IMR-90 (cell line): ENCODE measurements at regions not wholly inside any gene's neighbourhood (a gene's known extent, or its start where the extent isn't known, plus 50 kb on each side); places are given as distances from the start of the nearest gene placed in this dataset.

Source experiments
- ATAC-seq: fragments of 200-7000 bp; cut with Tn5 transposase; 2 replicates; pipeline ENCODE4 v1.9.1; 2020; ENCODE audit warnings: low read depth, mild to moderate bottlenecking, moderate library complexity
- BruUV-seq: library from RNA; stranded (reverse); fragments of 400-500 nt; replicated peaks from 2 replicates; lab custom pipeline; 2021; lab: Mats Ljungman, UMichigan
- CTCF ChIA-PET: fragments of 300-600 bp; formaldehyde crosslinking; extraction: SDS; loops from one replicate; lab custom pipeline; 2021; ENCODE audit warnings: antibody characterized with exemption; lab: Yijun Ruan, JAX
- POLR2A ChIA-PET: fragments of 300-600 bp; sonication (Branson Sonifier 250); formaldehyde crosslinking; loops from one replicate; lab custom pipeline; 2022; ENCODE audit warnings: antibody characterized with exemption; ENCODE audit not compliant: unreplicated experiment; lab: Charles Lee
- DNase-seq: peaks from one replicate; pipeline ENCODE4 v3.0.0; 2013
- H2AFZ ChIP-seq: replicated peaks from 2 replicates; pipeline ENCODE3; 2013; ENCODE audit warnings: low read length, mild to moderate bottlenecking; ENCODE audit not compliant: poor library complexity
- H2AK5ac ChIP-seq: 2 replicates; pipeline ENCODE4 v1.6.1; 2013; ENCODE audit warnings: low read depth, low read length, inconsistent platforms
- H2AK9ac ChIP-seq: replicated peaks from 2 replicates; pipeline ENCODE3; 2013; ENCODE audit warnings: mild to moderate bottlenecking, low read depth, low read length, moderate library complexity; ENCODE audit not compliant: poor library complexity
- H2BK120ac ChIP-seq: 2 replicates; pipeline ENCODE4 v1.6.1; 2013; ENCODE audit warnings: low read depth, low read length, inconsistent platforms
- H2BK15ac ChIP-seq: 3 replicates; pipeline ENCODE4 v1.6.1; 2013; ENCODE audit warnings: low read depth, low read length, inconsistent platforms
- H2BK20ac ChIP-seq: 2 replicates; pipeline ENCODE4 v1.6.1; 2013; ENCODE audit warnings: low read depth, mild to moderate bottlenecking, inconsistent platforms, low read length, moderate library complexity
- H2BK5ac ChIP-seq: 2 replicates; pipeline ENCODE4 v1.6.1; 2013; ENCODE audit warnings: mild to moderate bottlenecking, low read depth, low read length, inconsistent platforms; ENCODE audit not compliant: poor library complexity, severe bottlenecking
- H3K14ac ChIP-seq: replicated peaks from 2 replicates; pipeline ENCODE4 v1.6.1; 2013; ENCODE audit warnings: low read depth, low read length, inconsistent platforms
- H3K18ac ChIP-seq: 2 replicates; pipeline ENCODE4 v1.6.1; 2013; ENCODE audit warnings: low read depth, low read length, control low read depth
- H3K23ac ChIP-seq: 2 replicates; pipeline ENCODE4 v1.6.1; 2013; ENCODE audit warnings: low read depth, low read length, inconsistent platforms
- H3K27ac ChIP-seq: 2 replicates; pipeline ENCODE4 v1.5.1; 2013; ENCODE audit warnings: mild to moderate bottlenecking, control low read depth, low read length; ENCODE audit not compliant: insufficient read depth
- H3K27me3 ChIP-seq: 2 replicates; pipeline ENCODE4 v1.6.1; 2013; ENCODE audit warnings: low read length; ENCODE audit not compliant: control insufficient read depth, insufficient read depth
- H3K36me3 ChIP-seq: 2 replicates; pipeline ENCODE4 v1.6.1; 2013; ENCODE audit warnings: low read length, mixed read lengths; ENCODE audit not compliant: control insufficient read depth, insufficient read depth
- H3K4ac ChIP-seq: 2 replicates; pipeline ENCODE4 v1.6.1; 2013; ENCODE audit warnings: low read depth, low read length, inconsistent platforms
- H3K4me1 ChIP-seq: 2 replicates; pipeline ENCODE4 v1.6.1; 2013; ENCODE audit warnings: low read length, mixed read lengths; ENCODE audit not compliant: control insufficient read depth, insufficient read depth
- H3K4me2 ChIP-seq: 2 replicates; pipeline ENCODE4 v1.6.1; 2013; ENCODE audit warnings: low read depth, mild to moderate bottlenecking, control low read depth, low read length, moderate library complexity
- H3K4me3 ChIP-seq: 2 replicates; pipeline ENCODE4 v1.5.1; 2013; ENCODE audit warnings: low read depth, mild to moderate bottlenecking, control low read depth, low read length, moderate library complexity; ENCODE audit not compliant: insufficient read depth
- H3K56ac ChIP-seq: 2 replicates; pipeline ENCODE4 v1.6.1; 2013; ENCODE audit warnings: low read length, inconsistent platforms; ENCODE audit not compliant: insufficient read depth; ENCODE audit errors: extremely low read depth
- H3K79me1 ChIP-seq, 2 experiments: 2 replicates each; pipeline ENCODE4 v1.6.1; 2013; ENCODE audit warnings: low read length in 2 of 2, inconsistent platforms in 1 of 2, low read depth in 1 of 2
- H3K9ac ChIP-seq: 2 replicates; pipeline ENCODE4 v1.6.1; 2013; ENCODE audit warnings: low read depth, low read length, control low read depth
- H3K9me1 ChIP-seq: 2 replicates; pipeline ENCODE4 v1.6.1; 2013; ENCODE audit warnings: low read length, inconsistent platforms; ENCODE audit not compliant: insufficient read depth
- H3K9me3 ChIP-seq: 2 replicates; pipeline ENCODE4 v1.6.1; 2013; ENCODE audit warnings: low read length; ENCODE audit not compliant: control insufficient read depth, insufficient read depth
- H4K20me1 ChIP-seq: 2 replicates; pipeline ENCODE4 v1.6.1; 2013; ENCODE audit warnings: low read length, inconsistent platforms; ENCODE audit not compliant: insufficient read depth
- H4K5ac ChIP-seq: 2 replicates; pipeline ENCODE4 v1.6.1; 2013; ENCODE audit warnings: mild to moderate bottlenecking, low read depth, low read length, control low read depth
- H4K8ac ChIP-seq, 2 experiments: 2 replicates each; pipeline ENCODE4 v1.6.1; 2013; ENCODE audit warnings: low read depth in 2 of 2, low read length in 2 of 2, control low read depth in 1 of 2, inconsistent platforms in 1 of 2
- H4K91ac ChIP-seq: 2 replicates; pipeline ENCODE4 v1.6.1; 2013; ENCODE audit warnings: low read depth, low read length, inconsistent platforms; ENCODE audit not compliant: insufficient read depth
- BHLHE40 ChIP-seq: fragments of 150-350 bp; IDR thresholded peaks from 2 replicates; pipeline ENCODE4 v1.6.1; 2016; ENCODE audit warnings: mild to moderate bottlenecking, low read depth, low read length
- CEBPB ChIP-seq: IDR thresholded peaks from 2 replicates; pipeline ENCODE4 v1.6.1; 2012; ENCODE audit warnings: low read depth, low read length, improper control_type of control experiment
- CHD1 ChIP-seq: IDR thresholded peaks from 2 replicates; pipeline ENCODE4 v1.6.1; 2012; ENCODE audit warnings: low read depth, low read length, improper control_type of control experiment
- CTCF ChIP-seq: conservative IDR thresholded peaks from 2 replicates; pipeline ENCODE4 v1.5.1; 2012; ENCODE audit warnings: mild to moderate bottlenecking, low read depth, low read length, improper control_type of control experiment
- ELK1 ChIP-seq: fragments of 150-350 bp; IDR thresholded peaks from 2 replicates; pipeline ENCODE4 v1.6.1; 2016; ENCODE audit warnings: low read depth, mild to moderate bottlenecking, low read length, moderate library complexity, borderline replicate concordance
- FOS ChIP-seq: fragments of 150-350 bp; IDR thresholded peaks from 2 replicates; pipeline ENCODE4 v1.6.1; 2016; ENCODE audit warnings: low read depth, low read length
- MAFK ChIP-seq: IDR thresholded peaks from 2 replicates; pipeline ENCODE4 v1.6.1; 2012; ENCODE audit warnings: low read depth, low read length, improper control_type of control experiment
- MAZ ChIP-seq: IDR thresholded peaks from 2 replicates; pipeline ENCODE4 v1.6.1; 2012; ENCODE audit warnings: low read depth, mild to moderate bottlenecking, low read length, improper control_type of control experiment, moderate library complexity, borderline replicate concordance
- MXI1 ChIP-seq: IDR thresholded peaks from 2 replicates; pipeline ENCODE4 v1.6.1; 2012; ENCODE audit warnings: low read depth, mild to moderate bottlenecking, low read length, moderate library complexity, borderline replicate concordance
- NFE2L2 ChIP-seq: fragments of 150-350 bp; IDR thresholded peaks from 2 replicates; pipeline ENCODE4 v1.6.1; 2016; ENCODE audit warnings: low read depth, mild to moderate bottlenecking, low read length
- POLR2A ChIP-seq: IDR thresholded peaks from 2 replicates; pipeline ENCODE4 v1.6.1; 2012; ENCODE audit warnings: mild to moderate bottlenecking, low read depth, low read length
- RAD21 ChIP-seq: IDR thresholded peaks from 2 replicates; pipeline ENCODE4 v1.6.1; 2012; ENCODE audit warnings: low read length, improper control_type of control experiment
- RCOR1 ChIP-seq: IDR thresholded peaks from 2 replicates; pipeline ENCODE4 v1.6.1; 2012; ENCODE audit warnings: mild to moderate bottlenecking, low read length, improper control_type of control experiment; ENCODE audit not compliant: insufficient replicate concordance
- RFX5 ChIP-seq: IDR thresholded peaks from 2 replicates; pipeline ENCODE4 v1.8.0; 2012; ENCODE audit warnings: low read depth, mild to moderate bottlenecking, low read length, moderate library complexity
- SMC3 ChIP-seq: fragments of 150-350 bp; IDR thresholded peaks from 2 replicates; pipeline ENCODE4 v1.6.1; 2016; ENCODE audit warnings: low read depth, mild to moderate bottlenecking, antibody characterized with exemption, low read length, moderate library complexity
- USF2 ChIP-seq: fragments of 150-350 bp; IDR thresholded peaks from 2 replicates; pipeline ENCODE4 v1.6.1; 2017; ENCODE audit warnings: mild to moderate bottlenecking, antibody characterized with exemption, low read length, low read depth
- WGBS, 2 experiments: methylation state at CpG; one replicate each; pipeline versions ENCODE4 v1.1.5 to v1.1.7; 2013; ENCODE audit warnings: missing lambda C conversion rate in 2 of 2; ENCODE audit not compliant: insufficient read length in 1 of 2; ENCODE audit errors: extremely low coverage in 2 of 2; 5-methylcytosine and 5-hydroxymethylcytosine counted together
- dilution Hi-C: fragments of 300-500 bp; cut with HindIII; formaldehyde crosslinking; loops from one replicate; pipeline ENCODE4 v1.14.3; 2018; ENCODE audit warnings: low sequenced_read_pairs; ENCODE audit not compliant: unreplicated experiment
- in situ Hi-C: fragments of 300-500 bp; cut with MboI; formaldehyde crosslinking; loops from 3 replicates; pipeline ENCODE4 v1.14.3; 2019; ENCODE audit warnings: low sequenced_read_pairs, inconsistent platforms, mixed read lengths
- intact Hi-C: fragments of 100-400 bp; cut with micrococcal nuclease; formaldehyde crosslinking; loops from 2 replicates; pipeline ENCODE4 v1.10.0; 2022

- Histone ChIP-seq H2BK15ac (no peak overlapping the region), H3K14ac (no peak overlapping the region), H2BK20ac (no peak overlapping the region), H3K56ac (no peak overlapping the region), H3K36me3 (no peaks in the 10 kb centered on the region), H4K20me1 (no peaks in the 10 kb centered on the region), H3K9me1 (no peaks in the 10 kb centered on the region), H2AFZ (no peak overlapping the region), H3K18ac (no peak overlapping the region), H3K27me3 (no peaks in the 10 kb centered on the region; the same call in none of the 2 replicates), H4K91ac (no peak overlapping the region), H4K5ac (no peak overlapping the region), H3K4ac (no peak overlapping the region), H3K4me1 (no peaks in the 10 kb centered on the region), H2AK9ac (no peak overlapping the region), H2BK120ac (no peak overlapping the region), H4K8ac (no peak overlapping the region), H3K4me3 (no peak overlapping the region), H2BK5ac (no peak overlapping the region), H2AK5ac (no peak overlapping the region), H3K4me2 (no peak overlapping the region), H3K79me1 (no peaks in the 10 kb centered on the region), H3K9me3 (no peaks in the 10 kb centered on the region), H3K27ac (no peak overlapping the region), H3K9ac (no peak overlapping the region), H3K23ac (no peak overlapping the region)
- WGBS, 2 experiments = 68% methylated on average over 2 of the region's 2 CpGs; no CpG with 5 or more reads in 1 of the 2 experiments
- BruUV-seq = no TSS peak
- ChIA-PET POLR2A (no interaction called here), CTCF (no interaction called here)
- dilution Hi-C loops (no loop called here), in situ Hi-C loops (no loop called here), intact Hi-C loops (no loop called here)
- TF ChIP-seq USF2 = no peak
- TF ChIP-seq POLR2A = no peak
- no peak for TF ChIP-seq MXI1
- TF ChIP-seq MAZ = no peak
- TF ChIP-seq CTCF = no peak
- TF ChIP-seq FOS = no peak
- TF ChIP-seq BHLHE40 = no peak
- no peak for TF ChIP-seq MAFK
- no peak for TF ChIP-seq CHD1
- no peak for TF ChIP-seq ELK1
- TF ChIP-seq CEBPB = no peak
- no peak for TF ChIP-seq RAD21
- TF ChIP-seq RCOR1 = no peak
- TF ChIP-seq NFE2L2 = no peak
- no peak for TF ChIP-seq SMC3
- TF ChIP-seq RFX5 = no peak
- DNase-seq (no peak), ATAC-seq (no peak)
Observed at GRCh38 chr5:159602434-159602833, 272.1 kb upstream of the IL12B start.
